Ishikawa (cell line): ENCODE measurements at regions not wholly inside any gene's neighbourhood (a gene's known extent, or its start where the extent isn't known, plus 50 kb on each side); places are given as distances from the start of the nearest gene placed in this dataset.

Experiments
- EGR1 ChIP-seq: IDR thresholded peaks from 2 replicates; pipeline ENCODE4 v1.6.1; 2012
- EP300 ChIP-seq: IDR thresholded peaks from 2 replicates; pipeline ENCODE4 v1.6.1; 2012; ENCODE audit warnings: borderline replicate concordance
- MAX ChIP-seq: IDR thresholded peaks from 2 replicates; pipeline ENCODE4 v1.6.1; 2012
- RAD21 ChIP-seq: IDR thresholded peaks from 2 replicates; pipeline ENCODE4 v1.6.1; 2012; ENCODE audit warnings: low read depth
- REST ChIP-seq: IDR thresholded peaks from 2 replicates; pipeline ENCODE4 v1.6.1; 2012; ENCODE audit warnings: low read depth, mild to moderate bottlenecking

- TF ChIP-seq EP300 (no peak), RAD21 (no peak), REST (no peak), EGR1 (no peak), MAX (no peak)
Observed at GRCh38 chr3:127451321-127451720, 139.2 kb downstream of the TPRA1 start.
